ENCODE measurements at regions not wholly inside any gene's neighbourhood (a gene's known extent, or its start where the extent isn't known, plus 50 kb on each side); places are given as distances from the start of the nearest gene placed in this dataset.

DNA sequence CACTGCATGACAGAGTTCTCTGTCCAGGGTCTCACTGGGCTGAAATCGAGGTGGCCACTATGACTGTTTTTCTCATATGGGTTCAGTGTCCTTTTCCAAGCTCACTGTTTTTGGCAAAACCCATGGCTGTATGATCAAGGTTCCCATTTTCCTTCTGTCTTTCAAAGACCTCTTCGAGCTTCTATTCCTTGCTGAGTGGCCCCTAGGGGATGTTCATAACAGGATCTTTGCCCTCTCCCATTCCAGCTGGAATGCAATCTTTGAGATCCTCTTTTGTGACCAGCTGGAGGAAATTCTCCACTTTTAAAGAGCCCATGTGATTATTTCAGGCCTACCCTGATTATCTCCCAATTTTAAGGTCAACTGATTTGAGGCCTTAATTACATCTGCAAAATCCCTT lies 572.5 kb upstream of the SLC10A2 start:
- no peak overlapping the region for H3K4me3 ChIP-seq
- TF ChIP-seq, protein P1, sequence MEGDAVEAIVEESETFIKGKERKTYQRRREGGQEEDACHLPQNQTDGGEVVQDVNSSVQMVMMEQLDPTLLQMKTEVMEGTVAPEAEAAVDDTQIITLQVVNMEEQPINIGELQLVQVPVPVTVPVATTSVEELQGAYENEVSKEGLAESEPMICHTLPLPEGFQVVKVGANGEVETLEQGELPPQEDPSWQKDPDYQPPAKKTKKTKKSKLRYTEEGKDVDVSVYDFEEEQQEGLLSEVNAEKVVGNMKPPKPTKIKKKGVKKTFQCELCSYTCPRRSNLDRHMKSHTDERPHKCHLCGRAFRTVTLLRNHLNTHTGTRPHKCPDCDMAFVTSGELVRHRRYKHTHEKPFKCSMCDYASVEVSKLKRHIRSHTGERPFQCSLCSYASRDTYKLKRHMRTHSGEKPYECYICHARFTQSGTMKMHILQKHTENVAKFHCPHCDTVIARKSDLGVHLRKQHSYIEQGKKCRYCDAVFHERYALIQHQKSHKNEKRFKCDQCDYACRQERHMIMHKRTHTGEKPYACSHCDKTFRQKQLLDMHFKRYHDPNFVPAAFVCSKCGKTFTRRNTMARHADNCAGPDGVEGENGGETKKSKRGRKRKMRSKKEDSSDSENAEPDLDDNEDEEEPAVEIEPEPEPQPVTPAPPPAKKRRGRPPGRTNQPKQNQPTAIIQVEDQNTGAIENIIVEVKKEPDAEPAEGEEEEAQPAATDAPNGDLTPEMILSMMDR (IDR thresholded peaks at IDR 0.05) = no peak
- H3K27me3 ChIP-seq = no peaks in the 10 kb centered on the region
- no peaks in the 10 kb centered on the region for H3K9me3 ChIP-seq
- no peaks in the 10 kb centered on the region for H3K4me1 ChIP-seq
- H3K36me3 ChIP-seq = no peaks in the 10 kb centered on the region
- H3K27ac ChIP-seq = no peak overlapping the region
- no peak for DNase-seq (ENCODE audit: low spot score)

DNA sequence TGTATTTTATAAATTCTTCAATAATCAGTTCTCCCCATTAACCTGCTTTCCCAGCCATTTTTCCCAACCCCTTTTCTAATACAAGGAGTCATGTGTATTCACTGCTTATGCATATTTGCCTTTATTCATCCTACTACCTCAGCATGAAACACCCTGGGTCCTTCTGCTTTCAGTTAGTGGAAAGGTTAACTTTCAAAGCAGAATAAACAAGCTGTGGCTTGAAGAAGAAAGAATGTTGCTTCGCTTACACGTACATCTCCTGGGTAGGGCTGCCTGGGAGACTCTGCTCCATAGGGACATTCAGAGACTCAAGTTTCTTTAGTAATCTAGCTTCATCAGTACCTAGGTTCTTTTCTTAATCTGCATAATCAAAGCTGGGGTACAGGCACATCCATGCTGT lies 567.8 kb upstream of the SLC10A2 start:
- TF ChIP-seq, protein P1 (IDR thresholded peaks at IDR 0.05) = no peak
- Histone ChIP-seq H3K36me3 (no peaks in the 10 kb centered on the region), H3K4me3 (no peak overlapping the region)

DNA sequence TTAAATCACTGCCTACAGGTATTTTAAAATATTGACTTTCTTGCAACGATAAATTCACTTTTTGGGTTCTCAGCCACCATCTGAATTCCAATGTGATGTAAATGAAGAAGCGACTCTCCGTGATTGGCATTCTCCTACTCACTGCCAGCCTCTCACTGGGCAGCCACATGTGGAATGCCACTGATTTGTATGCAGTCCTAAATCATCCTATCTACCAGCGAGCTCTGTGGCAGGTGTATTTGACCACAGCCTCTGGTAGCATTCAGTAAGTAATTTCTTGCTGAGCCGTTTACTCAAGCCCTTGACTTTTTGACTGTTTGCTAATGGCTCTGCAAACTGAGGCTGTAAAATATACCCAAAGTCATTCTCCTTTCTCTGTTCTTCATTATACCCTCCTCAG lies 559.0 kb upstream of the SLC10A2 start:
- no peak overlapping the region for H3K4me3 ChIP-seq
- H3K36me3 ChIP-seq = no peaks in the 10 kb centered on the region
- H3K27me3 ChIP-seq = no peaks in the 10 kb centered on the region
- TF ChIP-seq, protein P1 (IDR thresholded peaks at IDR 0.05) = no peak
- DNase-seq (ENCODE audit: low spot score) = no peak
- H3K9me3 ChIP-seq = no peaks in the 10 kb centered on the region
- no peak overlapping the region for H3K27ac ChIP-seq
- no peaks in the 10 kb centered on the region for H3K4me1 ChIP-seq

More for the DNA sequence above, 567.8 kb upstream of the SLC10A2 start:
- Histone ChIP-seq H3K27ac (no peak overlapping the region), H3K27me3 (no peaks in the 10 kb centered on the region), H3K4me1 (no peaks in the 10 kb centered on the region), H3K9me3 (no peaks in the 10 kb centered on the region)
- DNase-seq (ENCODE audit: low spot score) = no peak

DNA sequence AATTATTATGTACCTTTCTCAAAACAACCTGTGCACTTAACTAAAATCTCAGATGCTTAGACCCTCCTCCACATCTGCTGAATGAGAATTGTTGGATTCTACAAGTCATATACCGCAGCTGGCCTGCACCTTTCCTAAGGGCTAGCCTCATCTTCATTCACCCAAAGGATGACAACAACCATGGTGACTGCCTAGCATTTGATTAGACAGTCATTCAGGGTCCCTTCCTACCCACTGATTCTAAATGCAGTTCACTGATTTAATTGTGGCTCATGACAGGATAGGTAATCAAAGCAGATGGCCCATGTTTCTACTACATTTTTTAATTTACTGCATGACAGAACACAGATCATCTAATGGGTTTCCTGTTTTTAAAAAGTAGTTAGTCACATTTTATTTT lies 551.9 kb upstream of the SLC10A2 start:
- no peak overlapping the region for H3K27ac ChIP-seq
- H3K36me3 ChIP-seq = no peaks in the 10 kb centered on the region
- no peaks in the 10 kb centered on the region for H3K27me3 ChIP-seq
- DNase-seq (ENCODE audit: low spot score) = no peak
- H3K4me1 ChIP-seq = no peaks in the 10 kb centered on the region
- H3K9me3 ChIP-seq = no peaks in the 10 kb centered on the region
- no peak overlapping the region for H3K4me3 ChIP-seq
- TF ChIP-seq, protein P1 (IDR thresholded peaks at IDR 0.05) = no peak

DNA sequence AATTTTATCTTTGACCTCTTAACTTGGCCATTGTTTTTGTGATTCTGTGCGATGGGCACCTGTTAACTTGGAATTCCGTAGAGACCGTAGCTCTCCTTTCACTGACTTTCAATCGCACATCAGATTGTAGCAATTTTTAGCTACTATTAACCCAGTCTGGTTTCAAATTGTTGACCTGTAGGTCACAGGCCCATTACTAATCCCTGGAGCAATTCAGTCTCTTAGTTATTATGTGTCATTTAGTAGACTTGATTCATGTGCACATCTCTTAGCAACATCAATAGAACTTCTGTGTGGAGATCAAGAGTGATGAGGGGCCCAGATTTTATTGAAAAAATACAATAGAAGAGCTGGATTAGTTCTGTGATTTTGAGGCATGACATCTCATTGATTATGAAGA lies 549.6 kb upstream of the SLC10A2 start:
- no peak for DNase-seq (ENCODE audit: low spot score)
- H3K4me1 ChIP-seq = no peaks in the 10 kb centered on the region

DNA sequence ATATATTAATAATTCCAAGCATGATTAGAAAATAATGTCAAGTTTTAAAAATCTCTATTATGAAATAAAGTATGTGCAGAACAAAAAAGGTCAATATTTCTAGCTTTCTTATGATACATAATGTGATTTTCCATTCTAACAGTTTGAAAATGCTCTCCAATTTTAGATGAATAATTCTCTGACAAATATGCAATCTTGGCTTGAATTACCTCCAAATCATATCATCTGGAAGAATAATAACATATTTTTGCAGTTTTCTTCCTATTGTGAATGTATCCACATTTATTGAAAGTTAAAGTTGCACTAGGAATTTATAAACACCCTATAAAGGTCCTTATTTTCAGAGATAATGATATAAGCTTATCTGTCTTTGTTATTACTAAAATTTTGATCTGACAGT lies 548.5 kb upstream of the SLC10A2 start:
- no peaks in the 10 kb centered on the region for H3K9me3 ChIP-seq
- no peak overlapping the region for H3K27ac ChIP-seq
- TF ChIP-seq, protein P1 (IDR thresholded peaks at IDR 0.05) = no peak
- DNase-seq (ENCODE audit: low spot score) = no peak
- no peaks in the 10 kb centered on the region for H3K36me3 ChIP-seq
- H3K4me1 ChIP-seq = no peaks in the 10 kb centered on the region
- no peak overlapping the region for H3K4me3 ChIP-seq
- H3K27me3 ChIP-seq = no peaks in the 10 kb centered on the region

More for the DNA sequence above, 549.6 kb upstream of the SLC10A2 start:
- Histone ChIP-seq H3K4me3 (no peak overlapping the region), H3K9me3 (no peaks in the 10 kb centered on the region), H3K36me3 (no peaks in the 10 kb centered on the region), H3K27me3 (no peaks in the 10 kb centered on the region), H3K27ac (no peak overlapping the region)
- TF ChIP-seq, protein P1 (IDR thresholded peaks at IDR 0.05) = no peak

Data from right atrium auricular region (tissue), 2 donors.